ENCODE measurements at regions not wholly inside any gene's neighbourhood (a gene's known extent, or its start where the extent isn't known, plus 50 kb on each side); places are given as distances from the start of the nearest gene placed in this dataset.

GRCh38 chrX:10831716-10832502 lies 211.5 kb upstream of the MID1 start:
- TF ChIP-seq CTCF (IDR thresholded peaks at IDR 0.05) (no peak), POLR2AphosphoS5 (IDR thresholded peaks at IDR 0.05) (no peak), EP300 (IDR thresholded peaks at IDR 0.05) (no peak), POLR2A (IDR thresholded peaks at IDR 0.05) (no peak)
